ENCODE measurements at regions not wholly inside any gene's neighbourhood (a gene's known extent, or its start where the extent isn't known, plus 50 kb on each side); places are given as distances from the start of the nearest gene placed in this dataset.
"Not testable (repeated sequence)": the region's sequence is repeated elsewhere in the genome, so short reads cannot be mapped to it uniquely, and the experiment has no call there.

GRCh38 chr12:80015660-80016059 is 80.8 kb upstream of the PPP1R12A start:
- H3K36me3 ChIP-seq (ENCODE audit: control insufficient read depth in 4 of 4, insufficient read depth in 4 of 4, low read length in 3 of 4) = no peaks in the 10 kb centered on the region
- WGBS (ENCODE audit: insufficient coverage) = 100% methylated on average over 1 of the region's 4 CpGs
- CTCF ChIA-PET = interaction anchor here (0.6 to 0.9 kb wide), 2 partner anchors 18 to 122 kb away, joined by 3 to 5 read pairs; no protein-coding TSS in a partner anchor
- H3K9me3 ChIP-seq (ENCODE audit: control extremely low read depth in 1 of 5, control insufficient read depth in 4 of 5, insufficient read depth in 2 of 5, low read depth in 1 of 5, low read length in 4 of 5) = peaks cover 0 to 3% (median 0%) of the 10 kb centered on the region in 5 experiments
- no peaks in the 10 kb centered on the region for H3K4me1 ChIP-seq (ENCODE audit: control extremely low read depth in 1 of 4, control insufficient read depth in 4 of 4, insufficient read depth in 4 of 4, low read length in 3 of 4)
- H3K27me3 ChIP-seq (replicated peaks in 2 of 5; ENCODE audit: control insufficient read depth in 4 of 5, insufficient read depth in 5 of 5, low read length in 4 of 5) = no peaks in the 10 kb centered on the region
- no peak overlapping the region for H3K27ac ChIP-seq (ENCODE audit: insufficient read depth in 1 of 2, low read depth in 1 of 2, low read length in 2 of 2, poor library complexity in 1 of 2, severe bottlenecking in 2 of 2)
- POLR2A ChIA-PET = no interaction called here
- no peak for DNase-seq
- no peak overlapping the region for H3K4me3 ChIP-seq (ENCODE audit: control insufficient read depth in 1 of 7, extremely low read depth in 1 of 7, insufficient read depth in 4 of 7, low read depth in 2 of 7, low read length in 6 of 7)

- H3K4me3 ChIP-seq (ENCODE audit: control insufficient read depth in 1 of 7, extremely low read depth in 1 of 7, insufficient read depth in 4 of 7, low read depth in 2 of 7, low read length in 6 of 7); CTCF ChIA-PET; H3K36me3 ChIP-seq (ENCODE audit: control insufficient read depth in 4 of 4, insufficient read depth in 4 of 4, low read length in 3 of 4); H3K27me3 ChIP-seq (replicated peaks in 2 of 5; ENCODE audit: control insufficient read depth in 4 of 5, insufficient read depth in 5 of 5, low read length in 4 of 5); H3K9me3 ChIP-seq (ENCODE audit: control extremely low read depth in 1 of 5, control insufficient read depth in 4 of 5, insufficient read depth in 2 of 5, low read depth in 1 of 5, low read length in 4 of 5); POLR2A ChIA-PET; H3K27ac ChIP-seq (ENCODE audit: insufficient read depth in 1 of 2, low read depth in 1 of 2, low read length in 2 of 2, poor library complexity in 1 of 2, severe bottlenecking in 2 of 2); H3K4me1 ChIP-seq (ENCODE audit: control extremely low read depth in 1 of 4, control insufficient read depth in 4 of 4, insufficient read depth in 4 of 4, low read length in 3 of 4); DNase-seq: not testable (repeated sequence)
Observed at GRCh38 chr12:80003744-80004143, 68.8 kb upstream of the PPP1R12A start.

- Histone ChIP-seq H3K4me1 (ENCODE audit: control extremely low read depth in 1 of 4, control insufficient read depth in 4 of 4, insufficient read depth in 4 of 4, low read length in 3 of 4) (no peaks in the 10 kb centered on the region), H3K4me3 (ENCODE audit: control insufficient read depth in 1 of 7, extremely low read depth in 1 of 7, insufficient read depth in 4 of 7, low read depth in 2 of 7, low read length in 6 of 7) (no peak overlapping the region), H3K27ac (ENCODE audit: insufficient read depth in 1 of 2, low read depth in 1 of 2, low read length in 2 of 2, poor library complexity in 1 of 2, severe bottlenecking in 2 of 2) (no peak overlapping the region), H3K36me3 (ENCODE audit: control insufficient read depth in 4 of 4, insufficient read depth in 4 of 4, low read length in 3 of 4) (no peaks in the 10 kb centered on the region), H3K9me3 (ENCODE audit: control extremely low read depth in 1 of 5, control insufficient read depth in 4 of 5, insufficient read depth in 2 of 5, low read depth in 1 of 5, low read length in 4 of 5) (no peaks in the 10 kb centered on the region), H3K27me3 (replicated peaks in 2 of 5; ENCODE audit: control insufficient read depth in 4 of 5, insufficient read depth in 5 of 5, low read length in 4 of 5) (no peaks in the 10 kb centered on the region)
- POLR2A ChIA-PET = no interaction called here
- WGBS (ENCODE audit: insufficient coverage) = 100% methylated on average over 1 of the region's 1 CpG
- no peak for DNase-seq
- CTCF ChIA-PET = no interaction called here
Observed at GRCh38 chr12:80001562-80001961, 66.7 kb upstream of the PPP1R12A start.

GRCh38 chr12:80000831-80001230 is 65.9 kb upstream of the PPP1R12A start:
- WGBS (ENCODE audit: insufficient coverage) = no CpG with 5 or more reads among the region's 1 CpG
- DNase-seq = no peak
- Histone ChIP-seq H3K4me1 (ENCODE audit: control extremely low read depth in 1 of 4, control insufficient read depth in 4 of 4, insufficient read depth in 4 of 4, low read length in 3 of 4) (no peaks in the 10 kb centered on the region), H3K27me3 (replicated peaks in 2 of 5; ENCODE audit: control insufficient read depth in 4 of 5, insufficient read depth in 5 of 5, low read length in 4 of 5) (no peaks in the 10 kb centered on the region), H3K4me3 (ENCODE audit: control insufficient read depth in 1 of 7, extremely low read depth in 1 of 7, insufficient read depth in 4 of 7, low read depth in 2 of 7, low read length in 6 of 7) (no peak overlapping the region), H3K27ac (ENCODE audit: insufficient read depth in 1 of 2, low read depth in 1 of 2, low read length in 2 of 2, poor library complexity in 1 of 2, severe bottlenecking in 2 of 2) (no peak overlapping the region), H3K36me3 (ENCODE audit: control insufficient read depth in 4 of 4, insufficient read depth in 4 of 4, low read length in 3 of 4) (no peaks in the 10 kb centered on the region), H3K9me3 (ENCODE audit: control extremely low read depth in 1 of 5, control insufficient read depth in 4 of 5, insufficient read depth in 2 of 5, low read depth in 1 of 5, low read length in 4 of 5) (no peaks in the 10 kb centered on the region)
- ChIA-PET POLR2A (no interaction called here), CTCF (no interaction called here)

- CTCF ChIA-PET = no interaction called here
- DNase-seq = no peak
- Histone ChIP-seq H3K36me3 (ENCODE audit: control insufficient read depth in 4 of 4, insufficient read depth in 4 of 4, low read length in 3 of 4) (no peaks in the 10 kb centered on the region), H3K9me3 (ENCODE audit: control extremely low read depth in 1 of 5, control insufficient read depth in 4 of 5, insufficient read depth in 2 of 5, low read depth in 1 of 5, low read length in 4 of 5) (no peaks in the 10 kb centered on the region), H3K4me3 (ENCODE audit: control insufficient read depth in 1 of 7, extremely low read depth in 1 of 7, insufficient read depth in 4 of 7, low read depth in 2 of 7, low read length in 6 of 7) (no peak overlapping the region), H3K4me1 (ENCODE audit: control extremely low read depth in 1 of 4, control insufficient read depth in 4 of 4, insufficient read depth in 4 of 4, low read length in 3 of 4) (peaks cover 0 to 2% (median 0%) of the 10 kb centered on the region in 4 experiments), H3K27me3 (replicated peaks in 2 of 5; ENCODE audit: control insufficient read depth in 4 of 5, insufficient read depth in 5 of 5, low read length in 4 of 5) (no peaks in the 10 kb centered on the region), H3K27ac (ENCODE audit: insufficient read depth in 1 of 2, low read depth in 1 of 2, low read length in 2 of 2, poor library complexity in 1 of 2, severe bottlenecking in 2 of 2) (no peak overlapping the region)
- 100% methylated on average over 1 of the region's 1 CpG for WGBS (ENCODE audit: insufficient coverage)
- POLR2A ChIA-PET = no interaction called here
Observed at GRCh38 chr12:79998554-79998953, 63.7 kb upstream of the PPP1R12A start.

- ChIA-PET POLR2A (no interaction called here), CTCF (no interaction called here)
- no peaks in the 10 kb centered on the region for H3K36me3 ChIP-seq (ENCODE audit: control insufficient read depth in 4 of 4, insufficient read depth in 4 of 4, low read length in 3 of 4)
- no peak overlapping the region for H3K4me3 ChIP-seq (ENCODE audit: control insufficient read depth in 1 of 7, extremely low read depth in 1 of 7, insufficient read depth in 4 of 7, low read depth in 2 of 7, low read length in 6 of 7)
- no CpG with 5 or more reads among the region's 2 CpGs for WGBS (ENCODE audit: insufficient coverage)
- no peaks in the 10 kb centered on the region for H3K9me3 ChIP-seq (ENCODE audit: control extremely low read depth in 1 of 5, control insufficient read depth in 4 of 5, insufficient read depth in 2 of 5, low read depth in 1 of 5, low read length in 4 of 5)
- DNase-seq = peak in 2 of 3 donors; percentile 23 to 26
- H3K27ac ChIP-seq (ENCODE audit: insufficient read depth in 1 of 2, low read depth in 1 of 2, low read length in 2 of 2, poor library complexity in 1 of 2, severe bottlenecking in 2 of 2) = no peak overlapping the region
- peaks cover 0 to 2% (median 0%) of the 10 kb centered on the region in 4 experiments for H3K4me1 ChIP-seq (ENCODE audit: control extremely low read depth in 1 of 4, control insufficient read depth in 4 of 4, insufficient read depth in 4 of 4, low read length in 3 of 4)
- no peaks in the 10 kb centered on the region for H3K27me3 ChIP-seq (replicated peaks in 2 of 5; ENCODE audit: control insufficient read depth in 4 of 5, insufficient read depth in 5 of 5, low read length in 4 of 5)
Observed at GRCh38 chr12:79997096-79997791, 62.3 kb upstream of the PPP1R12A start.

GRCh38 chr12:79995385-79996084 is 60.6 kb upstream of the PPP1R12A start:
- H3K27ac ChIP-seq (ENCODE audit: insufficient read depth in 1 of 2, low read depth in 1 of 2, low read length in 2 of 2, poor library complexity in 1 of 2, severe bottlenecking in 2 of 2); DNase-seq; H3K4me3 ChIP-seq (ENCODE audit: control insufficient read depth in 1 of 7, extremely low read depth in 1 of 7, insufficient read depth in 4 of 7, low read depth in 2 of 7, low read length in 6 of 7); H3K4me1 ChIP-seq (ENCODE audit: control extremely low read depth in 1 of 4, control insufficient read depth in 4 of 4, insufficient read depth in 4 of 4, low read length in 3 of 4); H3K36me3 ChIP-seq (ENCODE audit: control insufficient read depth in 4 of 4, insufficient read depth in 4 of 4, low read length in 3 of 4); H3K27me3 ChIP-seq (replicated peaks in 2 of 5; ENCODE audit: control insufficient read depth in 4 of 5, insufficient read depth in 5 of 5, low read length in 4 of 5); POLR2A ChIA-PET; H3K9me3 ChIP-seq (ENCODE audit: control extremely low read depth in 1 of 5, control insufficient read depth in 4 of 5, insufficient read depth in 2 of 5, low read depth in 1 of 5, low read length in 4 of 5): not testable (repeated sequence)
- CTCF ChIA-PET = interaction anchor here (1.2 kb wide), 1 partner anchor 10 kb away, joined by 4 read pairs; no protein-coding TSS in a partner anchor
- WGBS (ENCODE audit: insufficient coverage) = 100% methylated on average over 5 of the region's 7 CpGs
